Fibroblast of skin of left biceps (primary cell): ENCODE measurements at regions not wholly inside any gene's neighbourhood (a gene's known extent, or its start where the extent isn't known, plus 50 kb on each side); places are given as distances from the start of the nearest gene placed in this dataset.

ENCODE experiments used
- DNase-seq, 2 experiments: peaks; one replicate each; pipeline ENCODE4 v3.0.0-alpha.2; 2013; ENCODE audit warnings: low read depth in 2 of 2

DNA sequence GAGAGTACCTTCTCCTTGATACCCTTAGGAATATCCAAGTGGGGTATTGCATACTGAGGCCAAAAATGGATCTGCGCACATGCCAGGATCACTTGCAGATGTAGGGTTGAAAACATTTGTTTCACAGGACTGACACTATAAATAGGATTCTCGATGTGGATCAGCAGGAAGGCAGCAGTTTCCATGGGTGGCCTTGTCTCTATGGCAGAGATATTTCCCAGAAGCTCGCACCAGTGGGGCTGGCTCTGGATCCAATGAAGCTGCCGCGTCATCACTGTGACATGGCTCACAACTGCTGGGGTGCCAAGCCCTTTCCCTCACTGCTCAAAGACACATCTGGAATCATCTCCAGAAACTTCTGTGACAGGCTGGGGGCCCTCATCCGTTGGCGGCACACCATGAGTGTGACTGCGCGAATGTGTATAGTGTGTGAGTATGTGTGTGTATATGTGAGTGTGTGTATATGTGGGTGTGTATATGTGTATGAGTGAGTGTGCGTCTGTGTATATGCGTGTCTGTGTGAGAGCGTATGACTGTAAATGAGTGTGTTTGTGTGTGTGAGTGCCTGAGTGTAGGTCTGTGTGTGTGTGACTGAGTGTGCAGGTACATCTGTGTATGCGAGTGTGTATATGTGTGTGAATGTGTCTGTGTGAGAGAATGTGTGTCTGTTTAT lies 182.5 kb downstream of the GAS1 start:
- DNase-seq, result no peak

DNA sequence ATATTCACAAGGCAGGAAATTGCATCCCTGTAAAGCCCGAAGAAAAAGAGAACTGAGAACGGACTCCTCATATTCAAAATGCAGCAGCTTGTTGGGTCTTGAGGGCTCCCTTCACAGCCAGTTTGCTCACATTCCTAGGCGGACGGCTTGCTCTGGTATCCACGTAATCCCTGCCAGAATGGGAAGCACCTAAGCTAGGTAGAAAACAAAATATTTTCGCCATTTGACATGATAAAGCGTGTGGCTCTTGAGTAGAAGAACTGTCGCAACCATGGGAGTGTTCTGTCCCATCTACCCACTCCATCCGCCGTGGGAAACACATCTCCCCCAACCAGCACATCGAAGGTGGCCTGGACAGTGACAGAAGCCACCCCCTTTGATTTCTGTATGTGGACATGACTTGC lies 183.1 kb downstream of the GAS1 start:
- DNase-seq, result no peak

DNA sequence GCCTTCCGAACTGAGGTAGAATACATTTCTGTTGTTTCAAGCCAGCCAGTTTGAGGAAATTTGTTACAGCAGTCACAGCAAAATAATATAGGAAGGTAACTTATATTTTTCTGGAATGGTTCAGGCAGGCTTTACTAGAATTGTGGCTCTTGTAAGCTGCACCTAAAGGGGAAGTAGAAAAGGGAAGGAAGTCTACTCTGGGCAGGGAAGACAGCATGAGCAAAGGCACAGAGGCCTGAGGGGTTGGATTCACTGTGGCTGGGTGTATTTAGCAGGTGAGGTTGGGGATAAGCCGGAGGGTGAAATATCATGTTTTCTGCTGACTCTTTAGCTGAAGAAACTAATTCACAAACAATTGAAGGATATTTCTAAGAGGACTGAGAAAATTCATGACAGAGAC lies 183.5 kb downstream of the GAS1 start:
- DNase-seq, result no peak

DNA sequence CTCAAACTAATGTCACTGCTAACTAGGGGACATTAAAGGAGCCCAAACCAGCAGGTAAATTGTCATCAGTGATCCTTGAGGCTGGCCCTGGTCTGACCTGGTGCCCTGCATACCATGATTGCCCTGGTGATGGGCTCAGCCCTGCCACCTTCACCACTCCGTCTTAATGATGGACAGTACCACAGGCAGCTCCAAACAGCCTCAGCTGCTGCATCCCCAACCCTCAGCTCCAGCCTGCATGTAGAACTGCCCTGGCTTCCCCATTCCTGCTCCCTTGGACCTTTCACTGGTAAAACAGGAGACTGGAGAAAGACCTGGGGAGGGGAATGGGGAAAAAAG lies 190.0 kb downstream of the GAS1 start:
- DNase-seq, result no peak

DNA sequence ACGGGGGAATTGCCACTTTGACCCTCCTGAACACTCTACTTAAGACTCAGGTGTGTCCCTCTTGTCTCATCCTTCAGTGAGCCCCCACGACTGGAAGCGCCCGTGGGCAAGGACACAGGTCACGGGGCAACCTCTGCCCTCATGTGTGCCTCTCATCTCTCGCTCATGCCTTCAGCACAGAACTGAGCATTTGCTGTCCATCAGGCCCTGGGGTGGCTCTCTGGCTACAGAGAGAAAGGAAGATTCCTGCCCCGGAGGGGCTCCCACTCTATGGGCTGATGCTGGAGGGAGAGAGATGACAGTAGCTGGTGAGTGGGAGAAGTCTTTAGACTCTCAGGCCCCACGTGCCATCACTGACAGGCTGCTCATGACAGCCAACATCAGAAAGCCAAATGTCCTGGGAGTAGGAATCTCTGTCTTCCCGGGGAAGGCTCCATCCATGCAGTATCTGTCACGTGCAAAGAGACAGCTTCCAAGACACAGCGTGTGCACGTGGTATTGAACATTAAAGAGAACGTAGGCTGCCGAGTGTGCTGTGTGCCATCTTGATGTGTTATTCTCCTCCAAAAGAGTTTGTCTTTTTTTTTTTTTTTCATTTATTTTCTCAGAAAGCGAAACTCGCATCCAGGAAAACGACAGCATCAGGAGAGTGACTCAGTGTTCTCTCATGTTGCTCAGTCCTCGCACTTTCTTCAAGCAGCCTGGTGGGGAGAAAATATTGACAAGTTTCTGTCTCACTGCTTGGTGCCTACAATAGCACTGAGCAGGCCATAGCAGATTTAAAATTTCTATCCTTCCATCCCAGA lies 190.5 kb downstream of the GAS1 start:
- no peak for DNase-seq

DNA sequence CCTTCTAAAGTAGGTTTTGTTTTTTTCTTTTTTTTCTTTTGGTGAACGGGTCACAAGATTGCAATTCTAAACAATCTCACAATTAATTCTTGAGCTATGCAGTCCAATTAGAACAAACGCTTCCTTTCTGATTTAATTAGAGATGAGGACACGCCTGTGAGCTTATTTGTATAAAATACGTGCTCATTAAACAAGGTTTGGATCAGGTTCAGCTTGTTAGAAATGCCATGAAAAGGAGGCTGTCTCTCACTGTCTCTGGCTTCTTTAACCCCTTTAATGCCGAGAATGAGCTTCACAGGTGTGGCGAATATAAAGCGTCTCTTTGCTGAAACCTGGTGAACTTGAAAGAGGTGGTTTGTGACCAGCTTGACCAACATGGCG lies 191.8 kb downstream of the GAS1 start:
- no peak for DNase-seq

- DNase-seq, result no peak
These were observed 192.4 kb downstream of the GAS1 start for GRCh38 chr9:86754581-86755560.

- DNase-seq, result no peak
These were observed 193.5 kb downstream of the GAS1 start for GRCh38 chr9:86753836-86754235.

- no peak for DNase-seq
These were observed 194.6 kb downstream of the GAS1 start for GRCh38 chr9:86752733-86753132.

DNA sequence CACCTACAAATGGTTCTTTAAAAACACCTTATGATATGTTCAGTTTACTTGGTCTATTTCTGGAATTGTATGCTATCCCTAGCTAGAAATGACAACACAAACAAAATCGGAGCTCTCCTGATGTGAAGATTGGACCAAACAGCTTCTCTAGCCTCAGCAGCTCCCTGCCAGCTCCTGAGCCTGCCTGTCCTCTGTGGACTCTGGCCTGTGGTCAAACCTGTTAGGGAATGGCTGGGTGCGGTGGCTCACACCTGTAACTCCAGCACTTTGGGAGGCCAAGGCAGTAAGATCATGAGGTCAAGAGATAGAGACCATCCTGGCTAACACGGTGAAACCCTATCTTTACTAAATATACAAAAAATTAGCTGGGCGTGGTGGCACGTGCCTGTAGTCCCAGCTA lies 195.3 kb downstream of the GAS1 start:
- DNase-seq, result no peak

DNA sequence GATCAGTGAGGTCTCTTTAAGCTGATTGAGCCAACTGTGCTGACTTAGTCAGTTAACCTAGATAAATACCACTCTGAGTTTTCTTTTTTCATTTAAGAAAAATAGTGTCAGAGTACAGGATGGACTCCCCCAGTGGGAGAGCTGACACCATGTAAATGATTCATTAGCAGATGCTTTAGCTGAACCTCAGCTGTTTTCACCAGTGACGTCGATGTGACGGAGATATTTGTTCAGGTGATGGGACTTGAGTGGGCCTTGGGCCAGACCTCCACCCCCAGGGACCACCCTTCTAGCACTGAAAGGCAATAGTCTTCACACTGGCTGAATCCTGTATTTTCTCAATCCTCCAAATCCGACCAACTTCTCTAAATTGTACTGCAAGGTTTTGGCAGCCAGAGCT lies 196.1 kb downstream of the GAS1 start:
- no peak for DNase-seq

DNA sequence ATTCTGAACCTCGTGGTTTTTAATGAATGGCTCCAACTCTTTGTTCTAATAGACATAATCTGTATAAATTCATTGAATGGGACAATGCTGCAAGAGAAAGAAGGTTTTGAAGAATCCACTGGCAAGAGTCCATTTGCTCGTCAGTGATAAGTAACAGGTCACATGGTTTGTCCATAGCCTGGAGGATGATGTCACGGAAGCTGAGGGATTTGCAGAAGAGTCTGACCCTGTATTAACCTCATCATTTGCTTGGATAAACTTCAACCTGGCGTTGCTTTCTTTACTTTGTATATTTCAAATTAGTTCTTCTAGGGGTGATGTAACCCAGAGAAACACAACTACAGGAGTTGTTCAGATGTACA lies 197.4 kb downstream of the GAS1 start:
- peak in 1 of 2 experiments; percentile 59 for DNase-seq

GRCh38 chr9:86749161-86749893 lies 198.0 kb downstream of the GAS1 start:
- no peak for DNase-seq

DNA sequence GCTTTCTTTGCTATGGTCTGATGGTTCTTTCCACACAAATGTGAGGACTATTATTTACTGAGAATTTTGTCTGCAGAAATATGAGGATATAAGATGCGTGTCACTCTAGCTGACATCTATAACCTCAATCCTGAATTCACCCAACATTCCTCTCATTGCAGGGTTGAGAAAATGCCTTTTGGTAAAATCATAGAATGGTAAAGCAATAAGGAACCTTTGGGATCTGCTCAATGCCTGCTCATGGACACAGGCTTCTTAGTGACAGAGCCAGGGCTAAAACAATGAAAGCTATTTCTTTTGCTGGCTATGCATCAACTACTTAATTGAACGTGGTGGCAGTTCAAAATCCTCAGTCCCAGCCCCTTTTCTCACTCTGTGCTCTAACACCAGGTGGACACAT lies 199.6 kb downstream of the GAS1 start:
- DNase-seq, result no peak

DNA sequence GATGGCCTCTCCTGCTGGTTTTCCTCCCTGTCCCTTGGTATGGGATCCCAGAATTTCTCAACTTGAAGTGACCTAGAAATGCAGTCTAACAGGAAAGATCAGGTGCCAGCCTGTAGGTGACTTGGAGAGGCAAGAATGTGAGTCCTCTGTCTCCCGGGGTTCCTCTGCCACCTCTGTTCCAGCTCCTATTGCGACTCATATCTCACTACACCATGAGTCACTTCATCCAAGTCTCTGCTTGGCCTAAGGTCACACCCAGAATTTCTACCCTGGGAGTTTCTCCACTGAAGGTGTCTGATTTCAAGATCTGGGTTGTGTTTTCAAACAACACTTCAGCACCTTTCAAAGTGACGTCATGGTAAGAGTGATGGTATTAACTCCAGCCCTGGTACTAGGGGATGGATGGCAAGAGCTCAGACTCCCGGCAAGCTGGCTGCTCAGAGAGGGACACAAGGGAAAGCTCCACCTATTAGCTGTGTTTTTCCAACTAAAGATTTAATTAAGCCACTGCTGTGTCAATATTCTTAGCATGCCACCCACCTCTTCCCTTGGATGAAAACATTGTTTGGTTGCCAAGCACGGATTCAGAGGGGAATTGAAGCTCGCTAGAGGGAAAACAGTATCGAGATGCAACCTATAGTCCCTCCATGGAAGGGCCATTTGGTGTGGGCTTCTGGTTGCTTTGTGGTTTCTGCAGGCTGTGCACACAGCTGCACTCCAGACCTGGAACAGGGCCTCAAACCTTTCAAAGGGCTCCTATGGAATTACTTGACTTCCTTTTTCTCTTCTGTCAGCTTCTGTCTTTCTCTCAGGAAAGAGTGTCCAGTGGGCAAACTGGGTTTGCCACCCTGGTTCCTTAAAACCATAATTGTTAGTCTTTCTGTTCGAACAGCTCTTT lies 205.7 kb downstream of the GAS1 start:
- DNase-seq, result no peak

- DNase-seq, result no peak
These were observed 211.4 kb downstream of the GAS1 start for GRCh38 chr9:86735772-86736458.

- peak in 1 of 2 experiments; percentile 75 for DNase-seq
These were observed 212.5 kb downstream of the GAS1 start for GRCh38 chr9:86734771-86735170.

DNA sequence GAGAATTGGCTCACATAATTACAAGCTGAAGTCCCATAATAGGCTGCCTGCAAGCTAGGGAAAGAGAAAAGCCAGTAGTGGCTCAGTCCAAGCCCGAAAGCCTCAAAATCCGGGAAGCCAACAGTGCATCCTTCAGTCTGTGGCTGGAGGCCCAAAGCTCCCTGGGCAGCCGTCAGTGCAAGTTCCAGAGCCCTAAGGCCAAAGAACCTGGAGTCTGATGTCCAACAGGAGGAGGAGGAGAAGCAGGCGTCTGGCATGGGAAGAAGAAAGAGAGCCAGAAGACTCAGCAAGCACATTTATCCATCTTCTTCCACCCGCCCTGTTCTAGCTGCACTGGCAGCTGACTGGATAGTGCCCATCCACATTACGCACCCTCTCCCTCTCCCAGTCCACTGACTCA lies 213.4 kb downstream of the GAS1 start:
- no peak for DNase-seq

- DNase-seq, result peak in 1 of 2 experiments; percentile 87
These were observed 214.7 kb downstream of the GAS1 start for GRCh38 chr9:86732514-86733171.
